GM12874 (cell line): ENCODE measurements at regions not wholly inside any gene's neighbourhood (a gene's known extent, or its start where the extent isn't known, plus 50 kb on each side); places are given as distances from the start of the nearest gene placed in this dataset.

Source experiments
- TF ChIP-seq, protein P1 (sequence below): IDR thresholded peaks from 2 replicates; pipeline ENCODE4 v1.5.1; 2011; ENCODE audit warnings: low read depth, mild to moderate bottlenecking, control low read depth, low read length, moderate library complexity; ENCODE audit not compliant: insufficient read depth

DNA sequence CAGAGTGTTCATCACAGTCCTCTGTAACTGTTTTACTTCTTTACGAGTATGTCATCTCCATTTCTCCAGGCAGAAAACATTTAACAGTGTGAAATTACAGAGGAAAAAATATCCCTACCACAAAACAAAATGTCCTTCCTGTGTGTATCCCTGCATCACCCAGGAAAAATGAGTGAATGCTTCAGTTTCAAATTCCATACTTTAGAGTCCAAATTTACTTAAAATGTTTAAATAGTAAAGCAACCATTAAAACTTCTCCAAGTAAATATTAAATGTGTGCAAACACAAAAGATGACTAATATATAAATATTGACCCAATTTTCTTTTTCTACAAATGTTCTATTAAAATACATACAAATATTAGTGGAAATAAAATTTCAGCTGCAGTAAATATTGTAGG lies 1016.6 kb upstream of the PCDH20 start:
- TF ChIP-seq, protein P1, sequence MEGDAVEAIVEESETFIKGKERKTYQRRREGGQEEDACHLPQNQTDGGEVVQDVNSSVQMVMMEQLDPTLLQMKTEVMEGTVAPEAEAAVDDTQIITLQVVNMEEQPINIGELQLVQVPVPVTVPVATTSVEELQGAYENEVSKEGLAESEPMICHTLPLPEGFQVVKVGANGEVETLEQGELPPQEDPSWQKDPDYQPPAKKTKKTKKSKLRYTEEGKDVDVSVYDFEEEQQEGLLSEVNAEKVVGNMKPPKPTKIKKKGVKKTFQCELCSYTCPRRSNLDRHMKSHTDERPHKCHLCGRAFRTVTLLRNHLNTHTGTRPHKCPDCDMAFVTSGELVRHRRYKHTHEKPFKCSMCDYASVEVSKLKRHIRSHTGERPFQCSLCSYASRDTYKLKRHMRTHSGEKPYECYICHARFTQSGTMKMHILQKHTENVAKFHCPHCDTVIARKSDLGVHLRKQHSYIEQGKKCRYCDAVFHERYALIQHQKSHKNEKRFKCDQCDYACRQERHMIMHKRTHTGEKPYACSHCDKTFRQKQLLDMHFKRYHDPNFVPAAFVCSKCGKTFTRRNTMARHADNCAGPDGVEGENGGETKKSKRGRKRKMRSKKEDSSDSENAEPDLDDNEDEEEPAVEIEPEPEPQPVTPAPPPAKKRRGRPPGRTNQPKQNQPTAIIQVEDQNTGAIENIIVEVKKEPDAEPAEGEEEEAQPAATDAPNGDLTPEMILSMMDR: no peak

GRCh38 chr13:62431852-62432251 lies 1016.2 kb upstream of the PCDH20 start:
- TF ChIP-seq, protein P1: no peak

GRCh38 chr13:62418872-62419271 lies 1003.2 kb upstream of the PCDH20 start:
- TF ChIP-seq, protein P1: no peak

DNA sequence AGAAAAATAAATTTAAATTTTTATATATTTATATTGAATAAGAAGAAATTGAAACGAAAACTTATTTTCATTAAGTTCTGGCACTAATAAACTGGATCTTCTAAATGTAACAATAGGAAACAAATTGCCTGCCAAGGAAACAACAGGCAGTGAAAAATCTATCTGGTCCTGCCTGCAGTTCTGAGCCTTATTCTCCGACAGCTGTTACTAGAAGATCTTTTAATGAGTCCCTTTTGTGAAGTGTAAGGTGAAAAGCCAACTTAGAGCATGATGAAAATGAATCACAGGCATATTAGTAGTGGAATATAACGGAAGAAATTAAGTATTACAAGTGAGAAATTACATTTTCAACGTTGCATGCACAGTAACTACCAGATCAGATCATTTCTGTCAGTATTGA lies 1002.7 kb upstream of the PCDH20 start:
- TF ChIP-seq, protein P1: no peak

DNA sequence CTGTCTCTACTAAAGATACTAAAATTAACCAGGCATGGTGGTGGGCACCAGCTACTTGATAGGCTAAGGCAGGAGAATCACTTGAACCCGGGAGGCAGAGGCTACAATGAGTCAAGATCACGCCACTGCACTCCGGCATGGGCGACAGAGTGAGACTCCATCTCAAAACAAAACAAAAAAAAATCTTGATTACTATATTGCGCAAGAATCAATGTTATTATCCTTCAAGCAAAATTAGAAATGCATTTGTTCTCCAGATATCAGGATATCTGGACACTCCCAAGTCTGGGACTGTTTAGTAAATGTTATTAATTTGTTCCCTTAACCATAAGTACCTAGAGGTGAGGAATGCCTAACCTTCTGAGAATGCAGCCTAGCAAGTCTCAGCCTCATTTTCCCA lies 992.2 kb upstream of the PCDH20 start:
- TF ChIP-seq, protein P1: no peak

DNA sequence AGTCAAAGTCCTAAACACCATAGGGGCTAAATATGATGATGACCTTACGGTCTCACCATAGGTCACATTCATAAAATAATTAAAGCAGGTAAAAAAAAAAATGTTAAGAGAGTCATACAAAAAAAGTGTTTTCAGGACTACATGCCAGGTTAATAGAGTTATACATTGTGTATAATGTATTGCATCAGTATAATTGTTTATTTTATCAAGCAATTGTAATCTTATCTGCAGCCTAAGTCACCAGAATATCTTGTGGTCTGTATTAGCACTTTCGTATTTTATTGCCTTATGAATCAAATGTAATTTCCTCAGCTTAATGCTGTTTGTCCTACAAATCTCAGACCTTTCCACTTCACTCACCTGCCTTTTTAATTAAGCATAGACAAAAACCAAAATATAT lies 972.9 kb upstream of the PCDH20 start:
- TF ChIP-seq, protein P1: no peak

GRCh38 chr13:62387647-62388046 lies 972.0 kb upstream of the PCDH20 start:
- TF ChIP-seq, protein P1: no peak

- TF ChIP-seq, protein P1: no peak
Observed at GRCh38 chr13:62377838-62378237, 962.2 kb upstream of the PCDH20 start.
